GM06990 (cell line): ENCODE measurements at regions not wholly inside any gene's neighbourhood (a gene's known extent, or its start where the extent isn't known, plus 50 kb on each side); places are given as distances from the start of the nearest gene placed in this dataset.
A peak's percentile ranks its signal among the peaks of the same experiment; 100 is the strongest.

ENCODE experiments used
- DNase-seq: peaks from one replicate; pipeline ENCODE4 v3.0.0-alpha.2; 2011; ENCODE audit not compliant: insufficient read length; ENCODE audit errors: extremely low read depth
- H3K27me3 ChIP-seq: replicated peaks from 2 replicates; pipeline ENCODE4 v1.6.0; 2011; ENCODE audit warnings: low read length; ENCODE audit not compliant: control insufficient read depth, insufficient read depth
- H3K36me3 ChIP-seq: 2 replicates; pipeline ENCODE4 v1.5.1; 2011; ENCODE audit warnings: low read length; ENCODE audit not compliant: control insufficient read depth, insufficient read depth
- H3K4me3 ChIP-seq: replicated peaks from 2 replicates; pipeline ENCODE4 v1.5.1; 2011; ENCODE audit warnings: low read depth, mild to moderate bottlenecking, control low read depth, low read length
- TF ChIP-seq, protein P1 (sequence below): IDR thresholded peaks from 2 replicates; pipeline ENCODE4 v1.5.1; 2011; ENCODE audit warnings: low read length, control low read depth, mild to moderate bottlenecking, inconsistent platforms; ENCODE audit not compliant: insufficient read depth, poor library complexity, severe bottlenecking

DNA sequence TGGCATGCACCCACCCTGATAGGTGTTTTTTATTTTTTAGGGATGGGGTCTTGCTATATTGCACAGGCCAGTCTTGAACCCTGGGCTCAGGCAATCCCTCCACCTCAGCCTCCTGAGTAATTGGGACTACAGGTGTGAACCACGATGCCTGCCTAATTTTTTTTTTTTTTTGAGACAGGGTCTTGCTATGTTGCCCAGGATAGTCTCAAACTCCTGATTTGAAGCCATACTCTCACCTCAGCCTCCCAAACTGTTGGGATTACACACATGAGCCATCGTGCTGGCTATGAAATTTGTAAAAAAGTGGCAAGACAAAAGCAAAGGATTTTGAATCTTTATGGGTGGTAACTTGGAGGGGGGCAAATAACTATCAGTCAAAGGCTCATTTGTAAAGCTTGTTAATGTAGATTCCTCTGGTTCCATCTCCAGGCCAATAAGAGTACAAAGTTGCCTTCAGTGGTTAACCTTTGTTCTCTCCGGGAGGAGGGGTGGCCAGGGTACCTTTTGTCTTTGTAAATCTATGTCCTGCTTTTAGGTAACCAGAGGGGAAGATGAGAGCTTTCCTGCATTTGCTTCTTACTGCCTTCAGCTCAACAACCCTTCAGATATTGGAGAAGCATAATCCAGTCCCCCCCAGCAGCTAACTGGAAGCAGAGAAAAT, 372.0 kb upstream of the JARID2 start:
- Histone ChIP-seq H3K4me3 (no peak overlapping the region), H3K36me3 (no peaks in the 10 kb centered on the region), H3K27me3 (no peaks in the 10 kb centered on the region)
- DNase-seq: no peak
- TF ChIP-seq, protein P1, sequence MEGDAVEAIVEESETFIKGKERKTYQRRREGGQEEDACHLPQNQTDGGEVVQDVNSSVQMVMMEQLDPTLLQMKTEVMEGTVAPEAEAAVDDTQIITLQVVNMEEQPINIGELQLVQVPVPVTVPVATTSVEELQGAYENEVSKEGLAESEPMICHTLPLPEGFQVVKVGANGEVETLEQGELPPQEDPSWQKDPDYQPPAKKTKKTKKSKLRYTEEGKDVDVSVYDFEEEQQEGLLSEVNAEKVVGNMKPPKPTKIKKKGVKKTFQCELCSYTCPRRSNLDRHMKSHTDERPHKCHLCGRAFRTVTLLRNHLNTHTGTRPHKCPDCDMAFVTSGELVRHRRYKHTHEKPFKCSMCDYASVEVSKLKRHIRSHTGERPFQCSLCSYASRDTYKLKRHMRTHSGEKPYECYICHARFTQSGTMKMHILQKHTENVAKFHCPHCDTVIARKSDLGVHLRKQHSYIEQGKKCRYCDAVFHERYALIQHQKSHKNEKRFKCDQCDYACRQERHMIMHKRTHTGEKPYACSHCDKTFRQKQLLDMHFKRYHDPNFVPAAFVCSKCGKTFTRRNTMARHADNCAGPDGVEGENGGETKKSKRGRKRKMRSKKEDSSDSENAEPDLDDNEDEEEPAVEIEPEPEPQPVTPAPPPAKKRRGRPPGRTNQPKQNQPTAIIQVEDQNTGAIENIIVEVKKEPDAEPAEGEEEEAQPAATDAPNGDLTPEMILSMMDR: no peak

DNA sequence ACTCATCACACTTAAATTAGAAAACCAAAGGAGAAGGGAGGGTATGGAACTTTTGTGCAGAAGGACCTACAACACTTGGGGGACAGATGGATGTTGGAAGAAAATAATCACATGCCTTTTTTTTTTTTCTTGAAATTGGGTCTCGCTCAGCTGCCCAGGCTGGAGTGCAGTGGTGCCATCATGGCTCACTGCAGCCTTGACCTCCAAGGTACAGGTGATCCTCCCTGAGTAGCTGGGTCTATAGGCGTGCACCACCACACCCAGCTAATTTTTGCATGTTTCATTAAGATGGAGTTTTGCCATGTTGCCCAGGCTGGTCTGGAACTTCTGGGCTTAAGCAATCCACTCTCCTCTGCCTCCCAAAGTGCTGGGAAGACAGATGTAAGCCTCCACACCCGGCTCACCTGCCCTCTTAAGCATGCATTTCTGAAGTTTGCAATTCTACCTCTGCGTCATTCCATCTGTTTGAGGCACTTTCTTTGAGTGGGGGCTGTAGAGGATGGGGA, 370.8 kb upstream of the JARID2 start:
- no peak for DNase-seq
- TF ChIP-seq, protein P1: peak; percentile 1
- Histone ChIP-seq H3K36me3 (no peaks in the 10 kb centered on the region), H3K27me3 (no peaks in the 10 kb centered on the region), H3K4me3 (no peak overlapping the region)

DNA sequence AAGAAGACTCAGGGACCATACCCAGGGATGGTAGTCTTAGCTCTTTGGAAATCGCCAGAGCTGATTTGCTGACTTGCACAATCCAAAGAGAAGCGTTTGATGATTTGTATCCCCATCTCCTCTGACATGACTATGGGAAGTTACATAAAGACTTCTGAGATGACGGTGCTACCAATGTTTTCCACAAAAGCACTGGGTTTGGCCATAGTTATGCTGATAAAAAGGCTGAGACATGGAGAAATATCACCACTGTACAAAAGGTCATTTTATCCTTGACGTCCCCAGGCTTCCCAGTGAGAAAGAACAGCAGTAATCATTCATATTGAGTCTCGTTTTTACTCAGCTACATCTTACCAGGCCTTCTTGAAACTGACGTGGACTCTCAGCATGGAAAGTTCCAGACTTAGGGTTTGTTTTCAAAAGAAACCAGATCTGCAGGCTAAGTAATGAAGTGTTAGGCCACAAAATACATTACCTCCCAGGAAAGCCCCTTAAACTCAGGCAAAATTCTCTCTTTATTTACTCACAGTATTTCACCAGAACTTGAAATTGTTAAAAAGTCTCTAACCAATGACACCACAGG, 370.3 kb upstream of the JARID2 start:
- peak; percentile 63 for DNase-seq
- Histone ChIP-seq H3K4me3 (no peak overlapping the region), H3K36me3 (no peaks in the 10 kb centered on the region), H3K27me3 (no peaks in the 10 kb centered on the region)
- TF ChIP-seq, protein P1: no peak

DNA sequence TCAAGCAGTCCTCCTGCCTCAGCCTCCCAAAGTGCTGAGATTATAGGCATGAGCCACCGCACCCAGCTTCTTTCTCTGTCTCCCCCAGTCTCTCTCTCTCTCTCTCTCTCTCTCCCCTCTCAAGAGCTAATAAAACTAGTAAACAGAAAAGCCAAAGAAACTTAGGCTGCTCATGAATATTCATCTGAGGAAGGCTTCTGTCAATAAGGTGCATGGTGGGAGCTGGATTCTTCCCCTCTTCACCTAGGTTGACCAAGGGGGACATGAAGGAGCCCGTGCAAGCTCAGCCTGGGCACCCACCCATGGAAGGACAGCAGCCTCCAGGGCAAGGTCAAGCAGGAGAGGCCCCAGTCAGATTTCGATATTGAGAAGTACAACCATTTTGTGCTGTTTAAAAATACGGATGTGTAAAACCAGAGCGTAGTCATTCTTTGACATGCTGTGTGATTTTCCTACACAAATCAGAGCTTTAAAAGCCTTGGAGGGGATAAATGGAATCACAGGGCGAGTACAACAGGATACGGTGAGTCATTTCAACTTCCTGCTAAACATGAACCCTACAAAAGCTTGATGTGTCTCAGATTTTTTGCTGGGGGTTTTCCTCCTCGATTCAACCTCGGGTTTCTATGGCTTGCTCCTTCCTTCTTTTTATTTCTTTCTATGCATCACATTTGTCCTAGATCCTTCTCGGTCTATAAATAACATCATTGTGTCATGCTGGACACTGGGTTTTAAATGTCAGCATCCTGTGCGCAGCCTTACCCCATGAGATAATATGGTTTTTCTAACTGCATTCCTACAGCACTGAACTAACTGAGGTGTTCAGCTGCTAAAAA, 368.9 kb upstream of the JARID2 start:
- TF ChIP-seq, protein P1: no peak
- DNase-seq: peak; percentile 81
- H3K4me3 ChIP-seq: no peak overlapping the region
- H3K27me3 ChIP-seq: no peaks in the 10 kb centered on the region
- no peaks in the 10 kb centered on the region for H3K36me3 ChIP-seq

DNA sequence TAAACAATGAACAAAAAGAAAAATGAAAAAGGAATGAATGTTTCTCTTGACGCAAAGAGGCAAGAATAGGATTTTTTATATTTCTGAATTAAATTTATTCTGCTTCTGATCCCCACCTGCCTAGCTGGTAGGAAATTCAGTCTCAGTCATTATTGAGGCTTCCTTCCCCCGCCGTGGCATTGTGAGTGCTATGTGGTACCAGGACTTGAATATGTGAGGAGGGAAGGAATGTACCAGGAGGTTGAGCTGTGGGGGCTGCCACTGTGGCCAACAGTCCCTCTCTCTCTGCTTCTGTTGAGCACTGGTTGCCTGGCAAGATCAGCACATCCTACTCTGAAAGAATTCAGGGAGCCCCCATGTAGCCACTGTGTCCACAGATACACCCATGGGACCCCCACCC, 368.1 kb upstream of the JARID2 start:
- TF ChIP-seq, protein P1: no peak
- Histone ChIP-seq H3K27me3 (no peaks in the 10 kb centered on the region), H3K36me3 (no peaks in the 10 kb centered on the region), H3K4me3 (no peak overlapping the region)
- DNase-seq: no peak
